GM12878 (cell line): ENCODE measurements at regions not wholly inside any gene's neighbourhood (a gene's known extent, or its start where the extent isn't known, plus 50 kb on each side); places are given as distances from the start of the nearest gene placed in this dataset.

Source experiments
- CTCF ChIP-seq, 3 experiments: IDR thresholded peaks in 2 of 3; conservative IDR thresholded peaks in 1 of 3; 2 replicates each; pipeline ENCODE4 v1.5.1; 2011; ENCODE audit warnings: low read depth in 3 of 3, low read length in 3 of 3, mild to moderate bottlenecking in 3 of 3, control low read depth in 2 of 3, moderate library complexity in 2 of 3, inconsistent platforms in 1 of 3, mixed read lengths in 1 of 3; ENCODE audit not compliant: control insufficient read depth in 2 of 3, insufficient read depth in 1 of 3; ENCODE audit errors: extremely low read depth in 1 of 3
- EZH2 ChIP-seq: IDR thresholded peaks from 2 replicates; pipeline ENCODE4 v1.6.1; 2012; ENCODE audit warnings: low read depth, mild to moderate bottlenecking, control low read depth, inconsistent platforms, low read length, borderline replicate concordance; ENCODE audit not compliant: control insufficient read depth
- GABPA ChIP-seq: IDR thresholded peaks from 2 replicates; pipeline ENCODE4 v1.6.1; 2014; ENCODE audit warnings: antibody characterized with exemption, low read depth, mild to moderate bottlenecking, inconsistent platforms
- TF ChIP-seq, protein P1 (sequence below): IDR thresholded peaks from 2 replicates; pipeline ENCODE4 v1.6.1; 2012; ENCODE audit warnings: low read depth, low read length, improper control_type of control experiment
- TF ChIP-seq, protein P2 (sequence below): fragments of 450-650 bp; IDR thresholded peaks from 2 replicates; pipeline ENCODE4 v1.6.1; 2017; ENCODE audit warnings: mild to moderate bottlenecking
- TF ChIP-seq, protein P3 (sequence below): fragments of 450-650 bp; IDR thresholded peaks from 2 replicates; pipeline ENCODE4 v1.6.1; 2014; ENCODE audit warnings: mild to moderate bottlenecking
- TF ChIP-seq, protein P4 (sequence below): fragments of 450-650 bp; IDR thresholded peaks from 2 replicates; pipeline ENCODE4 v1.6.1; 2016; ENCODE audit warnings: mild to moderate bottlenecking

DNA sequence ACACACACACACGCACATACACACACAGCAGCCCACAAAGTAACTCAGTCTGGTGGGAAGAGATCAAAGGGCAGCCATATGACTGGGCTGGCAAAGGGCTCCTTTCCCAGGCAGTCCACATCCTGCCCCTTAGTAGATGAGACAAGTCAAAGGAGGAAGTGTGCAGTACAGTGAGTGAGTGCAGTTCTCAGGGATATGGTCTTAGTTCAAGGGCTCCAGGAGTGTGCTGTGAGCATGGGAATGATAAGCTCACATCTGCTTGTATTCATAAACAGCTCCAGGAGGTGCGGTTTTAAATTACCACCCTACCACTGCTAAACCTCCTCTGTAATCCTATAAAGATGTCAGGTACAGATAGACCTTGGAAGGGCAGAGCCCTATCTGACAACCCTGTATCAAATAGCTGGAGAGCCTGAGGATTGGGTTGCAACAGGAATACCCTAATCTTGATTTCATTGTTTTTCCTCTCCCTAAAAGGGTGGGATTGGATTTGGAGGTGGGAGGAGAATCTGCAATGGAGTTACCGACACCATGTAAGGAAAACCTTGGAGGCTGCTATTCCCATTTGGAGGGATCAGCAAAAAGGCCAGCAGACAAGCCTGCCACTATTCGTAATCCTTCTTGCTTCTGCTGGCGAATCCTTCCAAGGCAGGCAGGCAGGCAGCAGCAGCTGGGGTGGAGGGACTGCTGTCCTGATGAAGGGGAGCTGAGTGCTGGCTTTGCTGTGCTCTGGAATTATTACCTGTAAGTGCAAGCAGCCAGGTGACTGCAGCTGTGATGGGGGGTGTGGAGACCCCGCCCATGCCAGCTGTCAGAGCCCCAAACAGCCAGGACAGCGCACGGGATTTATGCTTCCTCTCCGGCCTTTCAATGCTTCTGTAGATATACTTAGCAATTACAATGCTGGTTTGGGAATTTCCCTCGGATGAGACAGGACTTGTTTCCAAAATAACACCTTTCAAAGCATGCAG is 342.7 kb downstream of the PRL start:
- TF ChIP-seq, protein P1, sequence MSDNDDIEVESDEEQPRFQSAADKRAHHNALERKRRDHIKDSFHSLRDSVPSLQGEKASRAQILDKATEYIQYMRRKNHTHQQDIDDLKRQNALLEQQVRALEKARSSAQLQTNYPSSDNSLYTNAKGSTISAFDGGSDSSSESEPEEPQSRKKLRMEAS, result no peak
- no peak for TF ChIP-seq CTCF (IDR thresholded peaks at IDR 0.05 in 2 of 3, conservative IDR thresholded peaks at IDR 0.05 in 1 of 3; ENCODE audit: control insufficient read depth in 2 of 3, extremely low read depth in 1 of 3, insufficient read depth in 1 of 3, low read depth in 3 of 3, low read length in 3 of 3)
- TF ChIP-seq GABPA, result no peak
- TF ChIP-seq, protein P2, sequence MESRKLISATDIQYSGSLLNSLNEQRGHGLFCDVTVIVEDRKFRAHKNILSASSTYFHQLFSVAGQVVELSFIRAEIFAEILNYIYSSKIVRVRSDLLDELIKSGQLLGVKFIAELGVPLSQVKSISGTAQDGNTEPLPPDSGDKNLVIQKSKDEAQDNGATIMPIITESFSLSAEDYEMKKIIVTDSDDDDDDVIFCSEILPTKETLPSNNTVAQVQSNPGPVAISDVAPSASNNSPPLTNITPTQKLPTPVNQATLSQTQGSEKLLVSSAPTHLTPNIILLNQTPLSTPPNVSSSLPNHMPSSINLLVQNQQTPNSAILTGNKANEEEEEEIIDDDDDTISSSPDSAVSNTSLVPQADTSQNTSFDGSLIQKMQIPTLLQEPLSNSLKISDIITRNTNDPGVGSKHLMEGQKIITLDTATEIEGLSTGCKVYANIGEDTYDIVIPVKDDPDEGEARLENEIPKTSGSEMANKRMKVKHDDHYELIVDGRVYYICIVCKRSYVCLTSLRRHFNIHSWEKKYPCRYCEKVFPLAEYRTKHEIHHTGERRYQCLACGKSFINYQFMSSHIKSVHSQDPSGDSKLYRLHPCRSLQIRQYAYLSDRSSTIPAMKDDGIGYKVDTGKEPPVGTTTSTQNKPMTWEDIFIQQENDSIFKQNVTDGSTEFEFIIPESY, result no peak
- TF ChIP-seq EZH2, result no peak
- TF ChIP-seq, protein P3, sequence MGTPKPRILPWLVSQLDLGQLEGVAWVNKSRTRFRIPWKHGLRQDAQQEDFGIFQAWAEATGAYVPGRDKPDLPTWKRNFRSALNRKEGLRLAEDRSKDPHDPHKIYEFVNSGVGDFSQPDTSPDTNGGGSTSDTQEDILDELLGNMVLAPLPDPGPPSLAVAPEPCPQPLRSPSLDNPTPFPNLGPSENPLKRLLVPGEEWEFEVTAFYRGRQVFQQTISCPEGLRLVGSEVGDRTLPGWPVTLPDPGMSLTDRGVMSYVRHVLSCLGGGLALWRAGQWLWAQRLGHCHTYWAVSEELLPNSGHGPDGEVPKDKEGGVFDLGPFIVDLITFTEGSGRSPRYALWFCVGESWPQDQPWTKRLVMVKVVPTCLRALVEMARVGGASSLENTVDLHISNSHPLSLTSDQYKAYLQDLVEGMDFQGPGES, result no peak
- TF ChIP-seq, protein P4, sequence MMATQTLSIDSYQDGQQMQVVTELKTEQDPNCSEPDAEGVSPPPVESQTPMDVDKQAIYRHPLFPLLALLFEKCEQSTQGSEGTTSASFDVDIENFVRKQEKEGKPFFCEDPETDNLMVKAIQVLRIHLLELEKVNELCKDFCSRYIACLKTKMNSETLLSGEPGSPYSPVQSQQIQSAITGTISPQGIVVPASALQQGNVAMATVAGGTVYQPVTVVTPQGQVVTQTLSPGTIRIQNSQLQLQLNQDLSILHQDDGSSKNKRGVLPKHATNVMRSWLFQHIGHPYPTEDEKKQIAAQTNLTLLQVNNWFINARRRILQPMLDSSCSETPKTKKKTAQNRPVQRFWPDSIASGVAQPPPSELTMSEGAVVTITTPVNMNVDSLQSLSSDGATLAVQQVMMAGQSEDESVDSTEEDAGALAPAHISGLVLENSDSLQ, result no peak
